ENCODE measurements at regions not wholly inside any gene's neighbourhood (a gene's known extent, or its start where the extent isn't known, plus 50 kb on each side); places are given as distances from the start of the nearest gene placed in this dataset.

DNA sequence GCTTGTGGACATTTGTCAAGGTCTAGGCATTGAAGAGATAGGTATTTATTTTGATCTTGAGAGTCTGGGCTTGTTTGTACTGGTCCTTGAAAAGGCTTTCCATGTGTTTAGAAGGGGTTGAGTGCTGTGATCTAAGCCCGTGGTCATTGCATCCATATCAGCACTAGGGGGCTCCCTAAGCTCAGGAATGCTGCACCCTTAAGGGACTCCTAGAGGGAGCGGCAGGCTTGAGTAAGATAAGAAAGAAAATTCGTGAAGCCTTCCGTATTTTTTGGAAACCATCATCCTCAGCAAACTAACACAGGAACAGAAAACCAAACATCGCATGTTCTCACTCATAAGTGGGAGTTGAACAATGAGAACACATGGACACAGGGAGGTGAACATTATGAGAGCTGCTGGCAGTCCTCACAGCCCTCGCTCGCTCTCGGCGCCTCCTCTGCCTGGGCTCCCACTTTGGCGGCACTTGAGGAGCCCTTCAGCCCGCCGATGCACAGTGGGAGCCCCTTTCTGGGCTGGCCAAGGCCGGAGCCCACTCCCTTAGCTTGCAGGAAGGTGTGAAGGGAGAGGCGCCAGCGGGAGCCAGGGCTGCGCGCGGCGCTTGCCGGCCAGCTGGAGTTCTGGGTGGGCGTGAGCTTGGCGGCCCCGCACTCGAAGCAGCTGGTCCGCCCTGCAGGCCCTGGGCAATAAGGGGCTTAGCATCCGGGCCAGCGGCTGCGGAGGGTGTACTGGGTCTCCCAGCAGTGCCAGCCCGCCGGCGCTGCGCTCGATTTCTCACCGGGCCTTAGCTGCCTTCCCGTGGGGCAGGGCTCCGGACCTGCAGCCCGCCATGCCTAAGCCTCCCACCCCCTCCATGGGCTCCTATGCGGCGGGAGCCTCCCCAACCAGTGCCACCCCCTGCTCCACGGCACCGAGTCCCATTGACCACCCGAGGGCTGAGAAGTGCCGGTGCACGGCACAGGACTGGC is 201.2 kb upstream of the PCDH18 start:
- ATAC-seq, result peak; percentile 43

DNA sequence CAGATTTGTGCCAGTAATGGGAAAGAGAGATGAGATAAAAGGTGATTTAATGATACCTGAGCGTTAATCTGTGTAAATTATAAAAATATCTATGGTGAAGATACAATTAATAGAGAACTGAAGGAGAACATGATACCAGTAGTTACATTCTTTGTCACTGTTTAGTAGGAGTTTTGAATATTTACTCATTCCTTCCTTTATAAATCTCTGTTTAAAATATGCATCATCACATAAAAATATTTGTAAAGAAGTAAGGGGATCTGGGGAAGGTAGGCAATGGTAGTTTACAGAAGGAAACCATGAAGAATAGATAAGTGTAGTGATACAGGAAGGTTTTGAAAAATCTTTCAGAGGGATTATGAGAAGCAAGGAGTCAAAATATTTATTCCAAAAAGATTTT is 190.6 kb upstream of the PCDH18 start:
- ATAC-seq, result no peak

DNA sequence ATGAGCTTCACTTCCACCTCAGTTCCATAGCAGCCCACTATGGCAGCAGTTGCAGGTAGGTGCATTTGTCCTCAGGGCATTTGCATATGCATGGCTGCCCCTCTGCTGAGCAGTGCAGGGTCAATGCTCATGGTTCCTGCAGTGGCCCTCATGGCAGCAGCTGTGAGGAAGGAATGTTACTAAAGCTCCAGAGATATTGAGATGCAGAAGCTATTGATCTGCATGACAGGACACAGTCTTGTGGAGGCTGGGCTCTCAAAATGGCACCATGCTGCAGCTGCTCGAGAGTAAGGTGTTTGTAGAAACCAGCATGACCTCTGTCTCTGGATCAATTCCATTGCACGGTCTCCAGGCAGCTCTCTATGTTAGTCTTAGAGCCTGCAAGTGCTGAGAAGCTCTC is 179.2 kb upstream of the PCDH18 start:
- ATAC-seq, result no peak

DNA sequence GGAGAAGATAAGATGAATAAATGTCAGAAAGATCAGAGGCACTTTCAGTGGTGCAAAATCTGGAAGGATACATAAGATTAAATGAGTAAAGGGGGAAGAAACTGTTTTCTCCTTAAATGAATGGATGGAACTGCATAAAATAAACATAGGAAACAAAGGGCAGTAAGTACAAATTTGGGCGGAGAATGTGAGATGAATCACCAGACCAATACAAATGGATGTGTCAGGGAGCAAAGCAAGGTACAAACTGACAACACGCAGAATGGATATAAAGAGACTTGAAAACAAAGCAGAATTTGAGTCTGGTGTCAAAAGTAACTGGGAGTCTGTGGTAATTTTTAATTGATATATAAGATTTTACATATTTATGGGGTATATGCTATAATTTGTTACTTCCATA is 175.3 kb upstream of the PCDH18 start:
- ATAC-seq, result no peak

DNA sequence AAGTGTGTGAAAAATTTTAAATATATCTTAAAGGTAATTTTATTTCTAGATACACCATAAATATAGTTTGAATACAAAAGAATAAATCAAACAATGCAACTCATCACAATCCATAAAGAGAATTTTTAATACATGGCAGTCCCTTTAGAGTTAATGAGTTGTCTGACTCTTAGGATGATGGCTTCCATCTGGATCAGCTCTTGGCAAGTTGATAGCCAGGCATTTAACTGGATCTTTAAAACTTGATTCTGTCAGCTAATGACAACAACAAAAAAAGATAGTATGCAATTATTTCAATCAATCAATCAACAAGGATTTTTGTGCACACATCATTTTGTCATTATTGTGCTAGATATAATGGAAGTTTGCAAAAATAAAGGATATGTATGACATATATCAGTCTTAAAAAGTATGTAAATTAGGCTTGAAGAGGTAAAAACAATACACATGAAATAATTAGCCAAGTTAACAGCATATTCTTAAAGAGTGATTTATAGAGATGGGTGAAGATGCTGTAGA is 174.9 kb upstream of the PCDH18 start:
- ATAC-seq, result no peak

DNA sequence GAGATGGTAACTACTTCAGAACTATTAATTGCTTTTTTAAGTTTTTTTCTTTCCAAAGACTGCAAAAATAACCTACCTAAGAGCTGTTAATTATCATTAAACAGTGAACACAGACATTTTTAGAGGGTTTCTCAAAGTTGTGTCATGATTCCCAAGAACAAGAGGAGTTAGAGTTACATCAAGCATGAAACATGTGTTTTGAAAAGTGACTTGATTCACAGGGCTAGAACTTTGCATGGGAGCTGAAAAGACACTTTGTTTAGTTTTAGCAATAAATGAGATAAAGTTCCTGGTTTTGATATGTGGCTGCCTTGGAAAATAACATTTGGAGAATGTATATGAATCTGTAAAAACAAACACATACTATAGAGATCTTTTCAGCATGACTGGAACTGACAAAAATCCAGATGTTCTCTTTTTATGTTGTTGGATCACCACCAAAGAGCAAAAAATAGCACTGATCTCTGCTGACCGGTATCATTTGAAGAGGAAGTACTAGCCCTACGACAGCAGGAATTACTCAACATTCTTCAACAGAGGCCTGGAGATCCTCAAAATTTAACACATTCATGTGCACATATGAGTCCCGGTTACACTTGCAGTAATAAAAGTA is 173.0 kb upstream of the PCDH18 start:
- ATAC-seq, result no peak

DNA sequence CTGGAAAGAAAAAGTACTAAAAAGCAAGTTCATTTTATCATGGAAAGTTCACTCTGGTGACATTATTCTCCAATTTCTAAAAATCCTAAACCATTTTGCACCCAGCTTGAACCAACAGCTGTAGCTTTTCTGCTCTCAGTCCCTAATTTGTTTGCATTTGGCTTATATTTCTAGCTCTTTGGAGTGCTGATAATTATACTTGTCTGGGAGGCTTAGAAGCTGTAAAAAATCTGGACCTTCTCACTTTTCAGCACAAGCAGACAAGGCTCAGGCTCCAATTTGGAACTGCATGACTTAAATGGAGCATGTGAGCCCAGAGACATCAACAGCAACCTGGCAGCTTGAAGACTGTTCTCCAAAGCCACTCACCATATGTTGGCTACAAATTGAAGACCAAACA is 170.9 kb upstream of the PCDH18 start:
- ATAC-seq, result no peak

DNA sequence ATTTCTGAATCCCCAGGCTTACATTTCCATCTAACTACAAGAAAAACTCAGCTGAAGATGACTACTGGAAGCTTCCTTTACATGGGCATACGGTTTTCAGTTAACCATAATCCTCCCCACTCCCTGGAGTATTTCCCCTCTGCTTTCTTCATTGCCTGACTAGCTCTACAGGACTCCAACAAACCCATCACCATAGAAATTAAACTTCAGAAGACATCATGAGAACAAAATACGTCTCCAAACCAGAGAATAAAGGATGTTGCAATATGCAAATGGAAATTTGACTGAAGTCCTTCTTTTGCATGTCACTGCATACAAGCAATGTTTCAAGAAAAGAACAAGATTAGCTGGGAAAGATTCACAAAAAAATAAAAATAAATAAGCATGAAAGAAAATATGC is 170.2 kb upstream of the PCDH18 start:
- no peak for ATAC-seq

DNA sequence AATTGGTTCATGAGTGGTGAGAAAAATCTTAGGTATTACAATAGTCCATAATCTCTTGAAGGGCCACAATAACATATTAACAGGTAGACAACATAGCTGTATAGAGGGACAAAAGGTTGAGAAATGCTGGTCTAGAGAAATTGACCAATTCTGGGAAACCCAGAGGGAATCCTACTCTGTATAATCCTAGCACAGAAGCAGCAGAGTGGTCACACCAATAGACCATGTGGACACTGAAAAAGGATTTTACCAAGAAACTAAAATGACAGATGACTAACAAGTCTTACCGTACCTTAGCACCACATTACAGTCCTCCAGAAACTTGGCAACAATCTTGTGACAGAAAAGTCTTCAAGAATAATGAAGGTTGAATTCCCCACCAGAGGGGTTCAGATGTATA is 169.1 kb upstream of the PCDH18 start:
- no peak for ATAC-seq

DNA sequence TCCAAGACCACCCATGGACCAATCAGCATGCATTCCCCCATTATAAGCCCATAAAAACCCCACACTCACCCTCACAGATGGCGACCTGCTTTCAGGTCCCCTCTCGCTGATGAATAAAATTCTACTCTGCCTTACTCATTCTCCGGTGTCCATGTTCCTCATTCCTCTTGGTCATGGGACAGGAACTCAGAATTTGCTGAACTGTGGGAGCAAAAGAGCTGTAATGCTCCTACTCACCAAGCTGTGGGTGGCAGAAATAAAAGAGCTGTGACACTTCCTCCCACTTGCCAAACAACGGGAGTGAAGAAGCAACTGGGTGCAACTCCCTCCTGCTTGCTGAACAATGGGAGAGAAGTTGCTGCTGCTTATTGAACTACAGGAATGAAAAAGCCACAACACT is 168.5 kb upstream of the PCDH18 start:
- no peak for ATAC-seq

DNA sequence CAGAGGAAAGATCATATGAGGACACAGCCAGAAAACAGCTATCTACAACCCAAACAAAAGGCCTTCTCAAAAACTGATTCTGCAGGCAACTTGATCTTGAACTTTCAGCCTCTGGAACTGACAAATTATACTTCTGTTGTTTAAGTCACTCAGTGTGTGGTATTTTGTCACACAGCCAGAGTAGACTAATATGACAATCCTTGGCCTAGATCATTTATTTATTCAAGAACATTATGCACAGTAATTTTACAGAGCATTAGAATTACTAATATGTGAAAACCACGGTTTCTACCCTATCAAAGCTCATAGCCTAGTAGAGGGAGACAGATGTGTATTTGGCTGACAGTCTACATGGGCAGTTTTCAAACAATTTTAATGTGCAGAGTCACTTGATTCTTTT is 167.8 kb upstream of the PCDH18 start:
- no peak for ATAC-seq

DNA sequence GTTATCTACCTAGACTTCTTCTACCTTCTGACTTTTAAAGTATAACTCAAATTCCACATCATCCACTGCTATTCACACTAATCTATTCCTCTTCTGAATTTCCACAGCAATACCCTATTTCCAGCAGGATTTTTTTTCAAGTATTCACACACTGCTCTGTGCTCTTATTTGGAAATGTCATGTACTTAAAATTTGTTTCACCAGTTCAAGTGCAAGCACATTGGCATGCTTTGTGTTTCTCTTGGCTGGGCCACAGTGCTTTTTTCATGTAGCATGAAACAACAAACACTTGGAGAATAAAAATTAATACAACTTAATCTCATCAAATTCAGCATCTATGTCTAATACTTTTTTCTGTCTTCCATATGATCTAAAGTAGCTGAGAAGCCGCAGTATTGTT is 161.8 kb upstream of the PCDH18 start:
- no peak for ATAC-seq

DNA sequence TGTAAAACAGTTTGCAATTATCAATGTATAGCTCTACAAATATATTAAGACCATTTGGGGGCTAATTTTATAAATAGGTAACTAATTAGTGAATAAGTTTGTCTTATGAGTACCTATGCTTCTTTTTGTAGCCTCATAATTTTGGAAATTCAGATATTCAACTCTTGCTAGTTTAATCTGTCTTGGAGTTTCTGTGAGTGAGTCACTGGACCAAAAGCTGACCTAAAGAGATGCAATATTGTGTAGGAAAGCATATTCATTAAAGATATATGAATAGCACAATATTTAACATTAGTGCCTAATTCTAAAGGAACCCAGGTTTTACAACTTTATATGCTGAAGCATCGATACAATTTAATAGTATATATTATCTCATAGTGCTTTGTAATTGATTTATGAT is 161.3 kb upstream of the PCDH18 start:
- ATAC-seq, result no peak

DNA sequence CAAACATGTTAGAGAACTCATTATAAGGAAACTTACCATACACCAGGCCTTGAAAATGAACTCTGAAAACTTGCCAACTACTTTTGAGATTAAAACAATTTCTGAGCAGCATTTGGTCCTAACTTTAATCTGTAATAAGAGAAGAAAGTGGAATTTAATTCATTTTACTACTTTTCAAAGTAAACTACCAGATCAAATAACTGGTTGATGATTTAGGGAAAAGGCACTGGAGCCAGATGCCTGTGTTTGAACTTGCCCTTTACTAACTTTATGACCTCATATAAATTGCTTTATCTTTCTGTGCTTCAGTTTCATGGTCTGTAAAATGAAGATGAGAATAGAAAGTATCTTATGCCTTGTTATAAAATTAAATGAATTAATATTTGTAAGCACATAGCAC is 159.9 kb upstream of the PCDH18 start:
- no peak for ATAC-seq

DNA sequence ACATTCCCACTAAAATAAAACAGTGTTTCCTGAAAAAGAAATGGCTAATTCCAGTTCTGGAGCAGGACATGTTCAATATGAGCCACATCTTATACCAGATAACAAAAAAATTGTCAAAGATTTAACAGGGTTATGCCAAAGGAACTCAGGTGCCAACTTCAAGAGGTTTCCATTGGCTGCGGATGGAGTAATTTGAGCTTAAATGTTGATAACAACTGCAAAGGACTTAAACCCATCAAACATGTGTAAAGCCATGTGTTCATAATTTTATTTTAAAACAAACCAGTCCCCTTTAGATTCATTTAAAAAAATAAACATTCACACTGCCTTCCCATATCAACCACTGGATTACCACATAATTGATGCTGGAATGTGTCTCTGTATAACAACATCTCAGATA is 156.4 kb upstream of the PCDH18 start:
- no peak for ATAC-seq

DNA sequence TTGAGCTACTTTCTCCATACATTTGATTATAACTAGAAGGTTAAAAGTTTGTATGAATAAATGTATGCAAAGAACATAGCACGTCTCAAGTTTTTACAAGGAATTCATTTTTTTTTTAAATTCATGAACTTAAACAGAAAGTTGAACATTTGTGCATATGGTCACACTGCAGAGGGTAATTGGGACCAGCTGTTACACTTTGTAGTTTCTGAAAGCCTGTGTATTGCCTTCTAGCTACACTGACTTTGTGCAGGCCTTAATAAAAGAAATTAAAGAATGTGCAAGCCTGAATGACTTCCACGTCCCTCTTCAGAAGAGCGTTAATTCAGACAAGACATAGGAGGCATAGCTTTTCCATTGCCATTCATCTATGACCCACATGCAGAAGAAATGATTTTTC is 153.1 kb upstream of the PCDH18 start:
- ATAC-seq, result no peak

DNA sequence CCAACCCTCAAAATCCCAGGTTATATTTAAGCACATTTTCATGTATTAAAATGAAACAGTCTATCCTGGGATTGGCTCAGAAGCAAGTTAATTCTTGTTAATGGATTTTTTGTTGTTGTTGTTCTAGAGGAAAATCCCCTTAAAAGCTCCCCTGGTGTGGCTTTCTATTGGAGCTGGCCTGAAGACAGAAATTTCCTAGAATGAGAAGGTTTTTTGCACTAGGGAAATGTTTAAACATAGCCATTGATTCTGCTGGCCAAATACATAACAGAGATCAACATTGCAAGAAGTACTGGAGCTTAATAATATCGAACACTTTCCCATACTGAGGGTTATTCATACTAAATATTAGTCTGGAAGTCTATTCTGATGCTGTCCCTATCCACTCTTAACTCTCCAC is 148.8 kb upstream of the PCDH18 start:
- no peak for ATAC-seq

DNA sequence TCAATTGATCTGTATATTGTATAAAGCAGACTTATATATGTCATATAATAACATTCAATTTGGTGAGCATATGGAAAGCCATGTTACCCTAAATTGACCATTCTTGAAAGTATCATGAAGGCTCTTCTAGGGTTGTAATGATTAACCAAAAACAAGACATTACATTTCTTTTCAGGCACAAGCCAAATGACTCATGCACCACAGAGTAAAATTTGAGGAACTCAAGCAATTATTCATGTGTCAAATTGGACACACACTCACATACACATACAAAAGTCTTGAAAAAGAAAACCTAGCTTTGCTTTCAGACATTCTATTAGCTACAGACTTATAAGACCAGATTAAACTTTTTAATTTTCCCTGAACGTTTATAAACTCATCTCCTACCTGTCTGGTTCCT is 146.5 kb upstream of the PCDH18 start:
- no peak for ATAC-seq

DNA sequence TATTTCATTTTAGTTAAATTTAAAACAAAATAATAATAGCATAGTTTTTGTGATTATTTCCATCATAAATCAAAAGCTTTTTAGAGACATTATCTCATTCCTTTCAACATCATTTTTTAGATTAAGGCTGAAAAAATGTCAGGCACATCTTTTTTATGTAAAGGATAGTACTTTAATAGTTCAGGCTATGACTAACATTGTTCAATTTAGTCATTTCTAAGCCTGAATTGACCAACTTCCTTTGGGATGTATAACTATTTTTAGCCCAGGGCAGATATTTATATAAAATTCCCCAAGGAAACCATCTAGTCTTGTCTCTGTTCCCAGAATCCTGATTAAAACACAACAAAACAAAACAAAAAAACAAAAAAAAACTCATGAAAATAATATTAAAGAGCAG is 145.6 kb upstream of the PCDH18 start:
- ATAC-seq, result no peak

DNA sequence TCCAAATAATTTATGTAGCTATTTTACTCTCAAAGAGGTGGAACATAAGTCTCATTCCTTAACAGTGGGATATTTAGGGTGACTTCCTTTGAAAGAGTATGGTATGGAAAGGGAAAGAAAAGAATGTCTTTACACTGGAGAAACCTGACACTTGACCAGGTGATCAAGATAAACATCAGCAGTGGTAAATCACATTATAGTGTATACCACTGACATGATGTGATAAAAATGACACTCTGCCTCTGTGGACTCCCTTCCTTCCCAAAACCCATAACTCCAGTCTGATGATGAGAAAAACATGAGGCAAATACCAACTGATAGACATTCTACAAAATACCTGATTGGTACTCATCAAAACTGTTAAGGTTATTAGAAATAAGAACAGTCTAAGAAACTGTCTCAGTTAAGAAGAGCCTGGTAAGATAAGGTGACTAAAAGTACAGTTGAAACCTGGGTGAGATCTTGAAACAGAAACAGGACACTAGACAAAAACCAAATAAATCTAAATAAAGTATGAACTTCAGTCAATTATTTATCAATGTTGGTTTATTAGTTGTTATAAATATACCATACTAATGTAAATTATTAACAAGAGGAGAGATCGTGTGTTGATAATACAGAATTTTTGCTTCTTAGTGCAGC is 144.2 kb upstream of the PCDH18 start:
- ATAC-seq, result no peak

DNA sequence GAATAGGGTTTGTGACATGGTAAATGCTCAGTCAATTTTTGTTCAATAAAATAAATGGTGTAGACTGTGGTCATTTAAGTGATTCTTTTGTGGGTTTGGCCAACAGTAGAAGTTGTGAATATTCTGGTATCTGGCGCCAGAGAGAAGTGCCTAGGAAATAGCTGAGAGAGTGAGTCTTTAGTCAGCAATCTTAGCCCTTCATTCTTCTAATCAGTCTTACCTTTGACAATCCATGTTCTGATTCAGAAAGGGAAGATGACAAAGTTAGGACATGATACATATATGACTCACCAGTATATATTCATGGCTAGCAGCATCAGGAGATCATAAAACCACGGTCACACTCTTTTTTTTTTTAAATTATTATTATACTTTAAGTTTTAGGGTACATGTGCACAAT is 141.8 kb upstream of the PCDH18 start:
- no peak for ATAC-seq

DNA sequence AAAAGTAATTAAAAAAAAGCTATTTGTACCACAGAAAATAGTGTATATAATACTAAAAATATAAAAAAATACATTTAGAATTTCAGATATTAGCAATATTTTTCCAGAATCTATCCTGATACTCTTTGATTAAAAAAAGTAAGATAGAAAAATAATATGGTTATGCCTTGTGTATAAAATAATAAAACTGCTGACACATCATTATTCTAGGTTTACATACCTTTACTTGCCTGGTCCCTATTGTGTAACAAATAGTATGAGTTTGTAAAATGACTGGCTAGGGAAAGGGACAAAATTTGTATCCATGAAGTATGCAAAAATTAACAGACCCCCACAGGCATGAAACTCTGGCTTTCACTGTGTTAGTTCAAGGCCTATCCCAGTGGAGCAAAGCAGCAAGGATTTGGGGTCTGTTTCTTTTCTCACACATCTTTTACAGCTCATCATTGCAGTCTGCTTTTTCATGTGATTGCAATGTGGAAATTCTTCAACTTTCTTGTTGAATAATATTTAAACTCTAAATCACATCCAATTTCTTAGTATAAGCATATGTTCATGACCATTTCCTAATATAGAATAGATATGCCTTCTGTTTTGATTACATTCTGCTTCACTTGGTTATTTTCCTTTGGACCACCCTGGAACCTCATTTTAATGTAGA is 136.7 kb upstream of the PCDH18 start:
- ATAC-seq, result no peak

DNA sequence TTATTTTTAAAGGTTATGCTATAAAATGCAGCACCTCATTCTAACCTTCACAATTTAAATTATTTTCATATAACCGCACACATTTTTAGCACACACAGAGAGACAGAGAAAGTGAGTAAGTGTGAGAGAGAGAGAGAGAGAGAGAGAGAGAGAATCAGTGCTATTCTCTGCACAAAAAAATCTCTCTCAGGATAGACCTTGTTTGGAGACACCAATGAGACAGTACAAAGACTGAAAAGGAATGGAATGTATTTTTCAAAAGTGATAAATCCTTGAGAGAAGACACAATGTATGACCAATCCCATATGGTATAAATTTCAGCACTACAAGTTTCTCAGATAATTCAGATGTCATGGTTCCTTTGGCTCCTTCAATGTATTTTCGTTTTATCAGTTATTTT is 132.1 kb upstream of the PCDH18 start:
- no peak for ATAC-seq
